A673 (cell line): ENCODE measurements at regions not wholly inside any gene's neighbourhood (a gene's known extent, or its start where the extent isn't known, plus 50 kb on each side); places are given as distances from the start of the nearest gene placed in this dataset.
"Not testable (repeated sequence)": the region's sequence is repeated elsewhere in the genome, so short reads cannot be mapped to it uniquely, and the experiment has no call there.

Experiments
- CTCF ChIP-seq: fragments of 300-800, 200-600 bp; sonication (generic); conservative IDR thresholded peaks from 2 replicates; pipeline ENCODE4 v1.5.1; 2017; ENCODE audit warnings: low read depth, mild to moderate bottlenecking, antibody characterized with exemption, low read length, moderate library complexity, mixed read lengths
- EZH2 ChIP-seq: fragments of 200-600 bp; sonication (generic); IDR thresholded peaks from 2 replicates; pipeline ENCODE4 v1.6.1; 2017; ENCODE audit warnings: borderline replicate concordance, low read depth, mild to moderate bottlenecking, mixed read lengths, antibody characterized with exemption, low read length; ENCODE audit not compliant: poor library complexity, severe bottlenecking

GRCh38 chr21:23926430-23926829, 1680.9 kb downstream of the MRPL39 start:
- TF ChIP-seq EZH2, CTCF: not testable (repeated sequence)
